ENCODE measurements at regions not wholly inside any gene's neighbourhood (a gene's known extent, or its start where the extent isn't known, plus 50 kb on each side); places are given as distances from the start of the nearest gene placed in this dataset.

DNA sequence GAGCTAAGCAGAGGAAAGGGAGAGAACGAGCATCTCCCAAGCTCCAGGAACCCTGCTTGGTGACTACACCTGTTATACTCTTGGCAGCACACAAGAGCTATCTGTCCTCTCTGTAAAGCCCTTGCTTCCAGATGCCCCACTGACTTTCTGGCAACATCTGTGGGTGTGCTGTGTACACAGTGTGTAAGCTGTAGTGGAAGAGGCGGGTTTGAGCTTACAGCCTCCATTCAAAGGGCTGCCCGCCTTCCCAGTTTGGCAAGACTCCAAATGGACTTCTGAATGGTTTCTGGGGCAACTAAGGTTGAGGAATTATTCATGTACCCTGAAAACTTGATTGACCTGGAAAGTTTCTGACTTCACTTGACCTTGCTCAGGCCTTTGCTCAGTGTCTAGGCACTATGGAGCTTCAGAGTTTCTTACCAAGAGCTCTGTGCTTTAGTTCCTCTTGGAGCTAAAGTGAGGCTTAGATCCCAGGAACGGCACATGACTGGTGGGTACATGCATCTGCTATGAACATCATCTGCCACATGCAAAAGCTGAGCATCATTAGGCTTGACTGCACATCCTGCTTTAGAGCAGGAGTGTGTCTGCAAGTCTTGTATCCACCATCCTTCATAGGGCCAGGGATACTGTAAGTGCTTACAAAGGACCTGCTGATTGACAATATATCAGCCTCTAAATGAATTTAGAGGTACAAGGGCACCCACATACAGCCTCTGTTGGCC is 290.9 kb upstream of the SIX2 start:
- no peak for DNase-seq

GRCh38 chr2:45299361-45299760 is 290.1 kb upstream of the SIX2 start:
- no peak for DNase-seq

DNA sequence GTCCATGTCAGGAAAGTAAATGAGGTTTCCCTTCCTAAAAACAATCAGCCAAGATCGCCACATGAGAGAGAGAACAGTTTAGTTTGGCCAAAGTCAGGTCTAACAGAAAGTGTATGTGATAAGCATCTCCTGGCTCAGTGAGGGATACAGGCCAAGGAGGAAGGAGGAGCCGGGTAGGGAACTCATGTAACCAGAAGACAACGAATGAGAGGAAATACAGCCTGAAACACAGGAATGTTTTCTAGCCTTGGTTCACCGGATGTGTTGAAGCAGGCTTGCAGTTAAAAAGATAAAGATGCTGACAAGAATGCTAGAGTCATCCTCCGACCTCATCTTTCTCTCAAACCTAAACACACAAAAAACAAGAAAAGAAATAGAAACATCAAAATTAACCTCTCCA is 283.9 kb upstream of the SIX2 start:
- no peak for DNase-seq

GRCh38 chr2:45291296-45291701 is 282.0 kb upstream of the SIX2 start:
- DNase-seq = no peak

- DNase-seq = no peak
Observed at GRCh38 chr2:45289997-45290709, 280.9 kb upstream of the SIX2 start.

GRCh38 chr2:45288532-45289417 is 279.5 kb upstream of the SIX2 start:
- DNase-seq = no peak

- DNase-seq = no peak
Observed at GRCh38 chr2:45287045-45287444, 277.8 kb upstream of the SIX2 start.

DNA sequence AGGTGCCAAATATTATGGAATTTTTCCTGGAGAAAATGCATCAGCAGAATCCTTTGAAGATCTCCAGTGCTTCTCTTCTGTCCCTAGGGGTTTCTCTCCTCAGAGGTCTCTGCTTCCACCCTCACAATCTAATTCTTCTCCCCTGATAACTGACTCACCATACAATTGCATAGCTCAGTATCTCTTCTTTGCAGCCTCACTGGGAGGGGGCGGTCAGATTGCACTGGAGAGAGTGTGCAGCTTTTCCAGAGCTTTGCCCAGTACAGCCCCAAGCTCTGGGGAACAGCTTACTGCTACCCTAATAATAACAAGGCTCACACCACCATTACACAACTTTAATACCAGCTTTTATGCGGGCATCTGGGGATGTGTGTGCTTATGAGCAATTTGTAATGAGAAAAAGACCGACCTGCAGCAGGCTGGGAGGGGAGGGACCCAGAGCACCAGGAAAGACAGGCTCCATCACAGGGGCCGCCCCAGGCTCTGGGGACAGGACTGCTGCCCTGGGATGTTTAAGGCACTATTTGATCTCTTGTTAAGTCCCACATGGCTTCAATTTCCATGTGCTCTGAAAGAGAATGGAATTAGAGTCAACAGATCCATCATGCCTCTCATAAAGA is 276.6 kb upstream of the SIX2 start:
- no peak for DNase-seq

DNA sequence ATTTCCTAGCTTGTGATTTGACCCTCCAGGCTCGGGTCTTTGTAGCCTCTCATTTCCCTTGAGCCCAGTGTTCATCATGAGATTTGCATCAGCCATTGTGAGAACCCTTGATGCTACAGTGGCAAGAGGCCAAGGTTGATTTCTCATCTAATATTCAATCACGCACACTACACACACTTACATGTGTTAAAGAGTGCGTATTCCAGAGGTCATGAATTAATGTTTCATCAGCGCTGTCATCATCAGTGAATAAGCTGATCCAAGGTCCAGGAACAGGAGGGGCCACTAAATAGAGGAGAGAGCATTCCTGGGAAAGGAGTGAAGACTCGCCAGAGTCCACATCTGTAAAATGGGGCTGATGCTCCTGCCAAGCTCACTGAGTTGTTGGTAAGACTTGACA is 276.1 kb upstream of the SIX2 start:
- no peak for DNase-seq

- DNase-seq = no peak
Observed at GRCh38 chr2:45284621-45284995, 275.4 kb upstream of the SIX2 start.

GRCh38 chr2:45283764-45284620 is 274.7 kb upstream of the SIX2 start:
- DNase-seq = no peak

GRCh38 chr2:45282646-45283045 is 273.4 kb upstream of the SIX2 start:
- no peak for DNase-seq

- no peak for DNase-seq
Observed at GRCh38 chr2:45281311-45281710, 272.1 kb upstream of the SIX2 start.

- DNase-seq = no peak
Observed at GRCh38 chr2:45280794-45281193, 271.5 kb upstream of the SIX2 start.

GRCh38 chr2:45279356-45279755 is 270.1 kb upstream of the SIX2 start:
- DNase-seq = no peak

DNA sequence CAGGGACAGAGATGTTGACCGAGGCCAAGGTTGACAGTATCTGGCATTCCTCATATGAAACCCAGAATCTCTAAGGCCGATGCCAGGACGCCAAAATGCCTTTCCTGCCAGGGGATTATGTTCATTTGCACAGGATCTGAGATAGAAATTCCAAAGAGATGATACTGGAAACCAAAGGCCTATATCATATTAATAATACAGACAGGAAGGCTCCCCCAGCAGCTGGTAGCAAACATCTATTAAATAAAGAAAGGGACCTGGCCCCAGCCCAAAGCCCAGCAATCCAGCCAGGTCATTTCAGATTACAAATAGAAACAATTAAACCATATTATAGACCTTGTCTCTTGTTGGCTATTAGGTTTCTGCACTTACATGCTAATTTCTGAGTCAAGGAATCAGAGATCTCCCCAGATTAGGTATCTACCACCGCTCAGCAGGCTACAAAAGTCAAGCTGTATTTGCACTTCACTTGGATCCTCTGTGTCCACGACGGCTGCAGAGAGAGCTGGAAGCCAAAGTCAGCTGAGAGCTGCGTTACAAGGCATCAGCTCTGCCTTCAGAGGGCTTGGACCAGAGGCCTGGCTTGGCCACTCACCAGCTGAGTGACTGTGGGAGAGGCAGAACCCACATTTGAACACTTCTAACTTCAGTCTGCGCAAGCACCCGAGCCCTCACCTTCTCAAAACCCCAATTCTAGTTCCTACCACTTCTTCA is 269.3 kb upstream of the SIX2 start:
- no peak for DNase-seq

DNA sequence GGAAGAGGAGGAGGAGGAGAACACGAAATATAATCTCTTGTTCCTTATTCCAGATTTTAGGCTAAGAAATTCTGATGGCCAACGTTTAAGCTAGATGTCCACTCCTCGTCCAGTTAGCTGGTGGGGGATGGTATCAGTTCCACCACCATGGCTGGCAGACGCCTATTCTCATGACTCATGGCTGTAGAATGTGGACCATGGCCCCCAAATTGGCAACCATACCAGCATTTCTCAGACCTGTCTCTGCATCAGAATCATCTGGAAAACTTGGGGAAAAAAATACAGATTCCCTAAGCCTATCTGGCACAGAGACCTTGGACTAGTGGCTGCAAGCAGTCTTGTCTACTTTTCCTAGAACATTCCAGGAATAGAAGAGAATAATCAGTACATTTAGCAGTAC is 267.7 kb upstream of the SIX2 start:
- DNase-seq = no peak

DNA sequence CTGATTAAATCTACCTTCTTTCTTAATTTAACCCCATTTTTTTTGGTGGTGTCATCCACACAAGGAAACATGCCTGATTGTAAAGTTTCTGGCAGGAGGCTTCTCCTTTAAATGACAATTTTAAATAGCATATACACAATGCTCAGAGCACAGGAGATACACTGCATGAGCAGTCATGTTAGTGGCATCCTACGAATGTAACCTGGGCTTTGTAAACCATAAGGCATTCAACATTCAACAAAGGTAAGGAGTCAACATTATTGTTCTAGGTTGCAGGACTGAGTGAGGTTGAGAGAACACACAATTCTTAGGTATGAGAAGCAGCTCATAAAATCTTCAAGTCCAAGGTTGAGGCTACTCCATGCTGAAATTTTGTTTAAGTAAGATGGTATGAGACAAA is 266.6 kb upstream of the SIX2 start:
- DNase-seq = no peak

GRCh38 chr2:45275242-45275805 is 266.1 kb upstream of the SIX2 start:
- DNase-seq = no peak

- DNase-seq = peak; percentile 70
Observed at GRCh38 chr2:45274250-45274926, 265.1 kb upstream of the SIX2 start.

Data from NCI-H1694 treated with DMSO at 0.1 percent for 48 hours (cell line).